HEK293 (cell line): ENCODE measurements at regions not wholly inside any gene's neighbourhood (a gene's known extent, or its start where the extent isn't known, plus 50 kb on each side); places are given as distances from the start of the nearest gene placed in this dataset.

ENCODE experiments used
- BCL6B ChIP-seq: fragments of 450-650 bp; formaldehyde crosslinking; IDR thresholded peaks from 2 replicates; pipeline ENCODE4 v1.5.1; 2017; ENCODE audit warnings: missing biosample characterization, missing genetic modification characterization
- CTCF ChIP-seq: fragments of 450-650 bp; formaldehyde crosslinking; IDR thresholded peaks from 2 replicates; pipeline ENCODE4 v1.5.1; 2016; ENCODE audit warnings: missing biosample characterization, missing genetic modification characterization
- PATZ1 ChIP-seq: fragments of 450-650 bp; formaldehyde crosslinking; IDR thresholded peaks from 2 replicates; pipeline ENCODE4 v1.5.1; 2016; ENCODE audit warnings: missing biosample characterization, missing genetic modification characterization
- ZNF132 ChIP-seq: fragments of 450-650 bp; formaldehyde crosslinking; IDR thresholded peaks from 2 replicates; pipeline ENCODE4 v1.5.1; 2017; ENCODE audit warnings: missing biosample characterization, missing genetic modification characterization, borderline replicate concordance
- ZNF138 ChIP-seq: fragments of 450-650 bp; formaldehyde crosslinking; IDR thresholded peaks from 2 replicates; pipeline ENCODE4 v1.5.1; 2016; ENCODE audit warnings: missing biosample characterization, missing genetic modification characterization, borderline replicate concordance
- ZNF184 ChIP-seq: fragments of 450-650 bp; IDR thresholded peaks from 2 replicates; pipeline ENCODE4 v1.5.1; 2018; ENCODE audit warnings: missing biosample characterization, mild to moderate bottlenecking, missing genetic modification characterization
- ZNF202 ChIP-seq: fragments of 450-650 bp; formaldehyde crosslinking; IDR thresholded peaks from 2 replicates; pipeline ENCODE4 v1.5.1; 2016; ENCODE audit warnings: missing biosample characterization, missing genetic modification characterization, borderline replicate concordance
- ZNF311 ChIP-seq: fragments of 450-650 bp; formaldehyde crosslinking; IDR thresholded peaks from 2 replicates; pipeline ENCODE4 v1.5.1; 2017; ENCODE audit warnings: missing biosample characterization, missing genetic modification characterization, borderline replicate concordance
- ZNF391 ChIP-seq: fragments of 450-650 bp; formaldehyde crosslinking; IDR thresholded peaks from 2 replicates; pipeline ENCODE4 v1.5.1; 2016; ENCODE audit warnings: low read depth, missing biosample characterization, missing genetic modification characterization, borderline replicate concordance
- ZNF510 ChIP-seq: fragments of 450-650 bp; formaldehyde crosslinking; IDR thresholded peaks from 2 replicates; pipeline ENCODE4 v1.5.1; 2018; ENCODE audit warnings: mild to moderate bottlenecking, missing genetic modification characterization, missing biosample characterization; ENCODE audit not compliant: insufficient replicate concordance
- ZSCAN30 ChIP-seq: fragments of 450-650 bp; IDR thresholded peaks from 2 replicates; pipeline ENCODE4 v1.5.1; 2018; ENCODE audit warnings: missing biosample characterization, mild to moderate bottlenecking, missing genetic modification characterization, moderate library complexity

- no peak for TF ChIP-seq CTCF
- no peak for TF ChIP-seq ZNF510 (tag by site-specific recombination)
- no peak for TF ChIP-seq BCL6B (tag by site-specific recombination)
- TF ChIP-seq ZNF184 (tag by site-specific recombination), result no peak
- no peak for TF ChIP-seq ZNF391 (tag by site-specific recombination)
- TF ChIP-seq ZNF132 (tag by site-specific recombination), result no peak
- TF ChIP-seq ZNF311 (tag by site-specific recombination), result no peak
- no peak for TF ChIP-seq ZNF202
- TF ChIP-seq ZSCAN30 (tag by site-specific recombination), result no peak
- no peak for TF ChIP-seq PATZ1
- no peak for TF ChIP-seq ZNF138 (tag by site-specific recombination)
Measured at GRCh38 chr17:13765701-13766100, 164.0 kb upstream of the HS3ST3A1 start.
